Keratinocyte (primary cell): ENCODE measurements at regions not wholly inside any gene's neighbourhood (a gene's known extent, or its start where the extent isn't known, plus 50 kb on each side); places are given as distances from the start of the nearest gene placed in this dataset.

Experiments
- DNase-seq: peaks from one replicate; pipeline ENCODE4 v3.0.0-alpha.2; 2011; ENCODE audit warnings: low read depth, missing footprints, low spot score
- FAIRE-seq: peaks from 2 replicates; lab custom pipeline; 2011; peaks lifted over from hg19 to GRCh38; lab: Jason Lieb, UNC
- H2AFZ ChIP-seq: 2 replicates; pipeline ENCODE4 v1.6.0; 2012; ENCODE audit warnings: low read length, control low read depth, inconsistent platforms; ENCODE audit not compliant: control insufficient read depth
- H3K27ac ChIP-seq: 2 replicates; pipeline ENCODE4 v1.5.1; 2011; ENCODE audit warnings: low read length; ENCODE audit not compliant: control insufficient read depth, insufficient read depth
- H3K27me3 ChIP-seq: 3 replicates; pipeline ENCODE4 v1.6.0; 2011; ENCODE audit warnings: low read length; ENCODE audit not compliant: control insufficient read depth, insufficient read depth; ENCODE audit errors: extremely low read depth
- H3K36me3 ChIP-seq, 2 experiments: 2 replicates in 1 of 2; 3 replicates in 1 of 2; pipeline ENCODE4 v1.5.1; 2011; ENCODE audit warnings: low read length in 2 of 2, mild to moderate bottlenecking in 1 of 2; ENCODE audit not compliant: control insufficient read depth in 2 of 2, insufficient read depth in 2 of 2; ENCODE audit errors: extremely low read depth in 1 of 2
- H3K4me1 ChIP-seq: 3 replicates; pipeline ENCODE4 v1.5.1; 2011; ENCODE audit warnings: low read length; ENCODE audit not compliant: control insufficient read depth, insufficient read depth; ENCODE audit errors: extremely low read depth
- H3K4me2 ChIP-seq: 3 replicates; pipeline ENCODE4 v1.6.0; 2011; ENCODE audit warnings: low read depth, low read length; ENCODE audit not compliant: control insufficient read depth, insufficient read depth; ENCODE audit errors: extremely low read depth
- H3K4me3 ChIP-seq, 3 experiments: fragments of 200-600 bp in 1 of 3; sonication (generic) in 1 of 3; 2 replicates in 2 of 3; 3 replicates in 1 of 3; pipeline ENCODE4 v1.5.1; 2011 to 2016; ENCODE audit warnings: low read length in 3 of 3, mild to moderate bottlenecking in 3 of 3, control low read depth in 2 of 3, inconsistent platforms in 1 of 3, low read depth in 1 of 3, mixed read lengths in 1 of 3, mixed run types in 1 of 3, moderate library complexity in 1 of 3; ENCODE audit not compliant: control insufficient read depth in 2 of 3, insufficient read depth in 2 of 3; ENCODE audit errors: extremely low read depth in 1 of 3
- H3K79me2 ChIP-seq: 2 replicates; pipeline ENCODE4 v1.6.0; 2012; ENCODE audit warnings: low read length; ENCODE audit not compliant: control insufficient read depth, insufficient read depth
- H3K9ac ChIP-seq: 3 replicates; pipeline ENCODE4 v1.6.0; 2011; ENCODE audit warnings: low read length; ENCODE audit not compliant: control insufficient read depth, insufficient read depth; ENCODE audit errors: extremely low read depth
- H3K9me1 ChIP-seq: 3 replicates; pipeline ENCODE4 v1.6.0; 2011; ENCODE audit warnings: low read length; ENCODE audit not compliant: control insufficient read depth, insufficient read depth; ENCODE audit errors: extremely low read depth
- H3K9me3 ChIP-seq: 2 replicates; pipeline ENCODE4 v1.5.1; 2012; ENCODE audit warnings: low read depth, low read length; ENCODE audit not compliant: control insufficient read depth
- H4K20me1 ChIP-seq: 3 replicates; pipeline ENCODE4 v1.6.0; 2011; ENCODE audit warnings: low read length; ENCODE audit not compliant: control insufficient read depth, insufficient read depth; ENCODE audit errors: extremely low read depth
- CTCF ChIP-seq, 3 experiments: IDR thresholded peaks in 1 of 3; conservative IDR thresholded peaks in 1 of 3; optimal IDR thresholded peaks in 1 of 3; 2 replicates in 2 of 3; 3 replicates in 1 of 3; pipeline versions ENCODE3 to v1.5.1; 2011; ENCODE audit warnings: low read length in 3 of 3, mild to moderate bottlenecking in 3 of 3, moderate library complexity in 2 of 3, control low read depth in 1 of 3, inconsistent platforms in 1 of 3; ENCODE audit not compliant: insufficient read depth in 2 of 3; ENCODE audit errors: extremely low read depth in 1 of 3
- EZH2 ChIP-seq: IDR thresholded peaks from one replicate; pipeline ENCODE4 v1.6.1; 2012; ENCODE audit warnings: inconsistent platforms, mild to moderate bottlenecking, low read length, moderate library complexity
- dilution Hi-C: fragments of 300-500 bp; cut with MboI; formaldehyde crosslinking; loops from one replicate; pipeline ENCODE4 v1.7.0; 2020; ENCODE audit warnings: low sequenced_read_pairs; ENCODE audit not compliant: extremely low pct_ligation_motif_present

- Histone ChIP-seq H3K36me3 (no peaks in the 10 kb centered on the region), H3K9me1 (no peaks in the 10 kb centered on the region), H3K4me3 (no peak overlapping the region), H3K4me1 (no peaks in the 10 kb centered on the region), H3K9ac (no peak overlapping the region), H3K27ac (no peak overlapping the region), H2AFZ (no peak overlapping the region), H3K27me3 (no peaks in the 10 kb centered on the region), H3K79me2 (no peaks in the 10 kb centered on the region), H4K20me1 (no peaks in the 10 kb centered on the region), H3K9me3 (no peaks in the 10 kb centered on the region), H3K4me2 (no peak overlapping the region)
- FAIRE-seq: no peak
- no peak for DNase-seq
- dilution Hi-C loops: no loop called here
- TF ChIP-seq CTCF (optimal IDR thresholded peaks at IDR 0.05 in 1 of 3, IDR thresholded peaks at IDR 0.05 in 1 of 3, conservative IDR thresholded peaks at IDR 0.05 in 1 of 3; ENCODE audit: extremely low read depth in 1 of 3, insufficient read depth in 2 of 3, low read length in 3 of 3) (no peak), EZH2 (no peak)
These were observed 149.6 kb downstream of the HTR1A start for GRCh38 chr5:63812693-63813092.

GRCh38 chr5:63811961-63812360 lies 150.3 kb downstream of the HTR1A start:
- FAIRE-seq: no peak

More at GRCh38 chr5:63811961-63812360, 150.3 kb downstream of the HTR1A start:
- Histone ChIP-seq H3K79me2 (no peaks in the 10 kb centered on the region), H3K27me3 (no peaks in the 10 kb centered on the region), H3K4me2 (no peak overlapping the region), H3K4me1 (no peaks in the 10 kb centered on the region), H3K36me3 (no peaks in the 10 kb centered on the region), H3K9me3 (no peaks in the 10 kb centered on the region), H4K20me1 (no peaks in the 10 kb centered on the region), H3K9ac (no peak overlapping the region), H2AFZ (no peak overlapping the region), H3K27ac (no peak overlapping the region), H3K9me1 (no peaks in the 10 kb centered on the region), H3K4me3 (no peak overlapping the region)
- dilution Hi-C loops: no loop called here
- TF ChIP-seq CTCF (optimal IDR thresholded peaks at IDR 0.05 in 1 of 3, IDR thresholded peaks at IDR 0.05 in 1 of 3, conservative IDR thresholded peaks at IDR 0.05 in 1 of 3; ENCODE audit: extremely low read depth in 1 of 3, insufficient read depth in 2 of 3, low read length in 3 of 3) (no peak), EZH2 (no peak)
- DNase-seq: no peak
